HUES64 (cell line): ENCODE measurements at regions not wholly inside any gene's neighbourhood (a gene's known extent, or its start where the extent isn't known, plus 50 kb on each side); places are given as distances from the start of the nearest gene placed in this dataset.

Experiments used
- H3K27ac ChIP-seq: 2 replicates; pipeline ENCODE4 v1.7.0; 2013; ENCODE audit warnings: low read depth, low read length, inconsistent platforms
- H3K27me3 ChIP-seq: 2 replicates; pipeline ENCODE4 v1.6.1; 2013; ENCODE audit warnings: mild to moderate bottlenecking, low read length; ENCODE audit not compliant: insufficient read depth
- H3K36me3 ChIP-seq: 2 replicates; pipeline ENCODE4 v1.6.1; 2013; ENCODE audit warnings: mild to moderate bottlenecking, low read length; ENCODE audit not compliant: insufficient read depth
- H3K4me1 ChIP-seq: 2 replicates; pipeline ENCODE4 v1.6.1; 2013; ENCODE audit warnings: mild to moderate bottlenecking, low read length, moderate library complexity; ENCODE audit not compliant: insufficient read depth
- H3K4me3 ChIP-seq: 2 replicates; pipeline ENCODE4 v1.5.1; 2013; ENCODE audit warnings: mild to moderate bottlenecking, low read length, moderate library complexity
- H3K9ac ChIP-seq: 2 replicates; pipeline ENCODE4 v1.6.1; 2013; ENCODE audit warnings: mild to moderate bottlenecking, low read depth, low read length
- H3K9me3 ChIP-seq: 2 replicates; pipeline ENCODE4 v1.6.1; 2013; ENCODE audit warnings: low read depth, low read length; ENCODE audit not compliant: insufficient read depth
- WGBS: fragments of 150-250, 120-280 bp; methylation state at CpG from one replicate; pipeline ENCODE4 v1.1.7; 2013; ENCODE audit warnings: missing lambda C conversion rate; 5-methylcytosine and 5-hydroxymethylcytosine counted together

- H3K27me3 ChIP-seq, result no peaks in the 10 kb centered on the region
- H3K36me3 ChIP-seq, result no peaks in the 10 kb centered on the region
- H3K9ac ChIP-seq, result no peak overlapping the region
- WGBS, result 75% methylated on average over 2 of the region's 2 CpGs
- H3K4me1 ChIP-seq, result peaks cover 2% of the 10 kb centered on the region; the same call in 1 of the 2 replicates
- H3K27ac ChIP-seq, result no peak overlapping the region
- no peak overlapping the region for H3K4me3 ChIP-seq
- no peaks in the 10 kb centered on the region for H3K9me3 ChIP-seq
These were observed 158.5 kb downstream of the JCAD start for GRCh38 chr10:29900865-29901264.

GRCh38 chr10:29897999-29898716, 161.2 kb downstream of the JCAD start:
- Histone ChIP-seq H3K27me3 (no peaks in the 10 kb centered on the region), H3K4me1 (peaks cover 9% of the 10 kb centered on the region), H3K9me3 (peaks cover 4% of the 10 kb centered on the region; the same call in 1 of the 2 replicates), H3K36me3 (no peaks in the 10 kb centered on the region), H3K9ac (no peak overlapping the region), H3K4me3 (no peak overlapping the region), H3K27ac (no peak overlapping the region)
- WGBS, result 94% methylated on average over 6 of the region's 6 CpGs

GRCh38 chr10:29897430-29897829, 162.0 kb downstream of the JCAD start:
- 100% methylated on average over 2 of the region's 3 CpGs for whole genome bisulfite sequencing
- Histone ChIP-seq H3K9ac (no peak overlapping the region), H3K9me3 (peaks cover 4% of the 10 kb centered on the region; the same call in 1 of the 2 replicates), H3K27ac (no peak overlapping the region), H3K4me3 (no peak overlapping the region), H3K4me1 (peaks cover 9% of the 10 kb centered on the region), H3K27me3 (no peaks in the 10 kb centered on the region), H3K36me3 (no peaks in the 10 kb centered on the region)

GRCh38 chr10:29896053-29896452, 163.3 kb downstream of the JCAD start:
- WGBS, result 44% methylated on average over 2 of the region's 2 CpGs
- H3K4me1 ChIP-seq, result peaks cover 9% of the 10 kb centered on the region
- H3K36me3 ChIP-seq, result no peaks in the 10 kb centered on the region
- peaks cover 4% of the 10 kb centered on the region; the same call in 1 of the 2 replicates for H3K9me3 ChIP-seq
- H3K27ac ChIP-seq, result no peak overlapping the region
- no peak overlapping the region for H3K4me3 ChIP-seq
- H3K9ac ChIP-seq, result no peak overlapping the region
- H3K27me3 ChIP-seq, result no peaks in the 10 kb centered on the region

- Histone ChIP-seq H3K27me3 (no peaks in the 10 kb centered on the region), H3K27ac (no peak overlapping the region; the same call in 1 of the 2 replicates), H3K4me3 (no peak overlapping the region), H3K9me3 (peaks cover 4% of the 10 kb centered on the region; the same call in 1 of the 2 replicates), H3K4me1 (peaks cover 9% of the 10 kb centered on the region), H3K9ac (no peak overlapping the region), H3K36me3 (no peaks in the 10 kb centered on the region)
- WGBS, result 36% methylated on average over 6 of the region's 6 CpGs
These were observed 163.9 kb downstream of the JCAD start for GRCh38 chr10:29895456-29895855.

GRCh38 chr10:29888321-29888720, 171.1 kb downstream of the JCAD start:
- no peak overlapping the region for H3K27ac ChIP-seq
- H3K9ac ChIP-seq, result no peak overlapping the region
- no peaks in the 10 kb centered on the region for H3K4me1 ChIP-seq
- no peaks in the 10 kb centered on the region for H3K36me3 ChIP-seq
- H3K4me3 ChIP-seq, result no peak overlapping the region
- H3K27me3 ChIP-seq, result no peaks in the 10 kb centered on the region
- H3K9me3 ChIP-seq, result no peaks in the 10 kb centered on the region
- 95% methylated on average over 1 of the region's 1 CpG for WGBS

- Histone ChIP-seq H3K27ac (no peak overlapping the region), H3K9me3 (no peaks in the 10 kb centered on the region), H3K4me1 (no peaks in the 10 kb centered on the region), H3K9ac (no peak overlapping the region), H3K4me3 (no peak overlapping the region), H3K36me3 (no peaks in the 10 kb centered on the region), H3K27me3 (no peaks in the 10 kb centered on the region)
- WGBS, result 92% methylated on average over 3 of the region's 3 CpGs
These were observed 173.1 kb downstream of the JCAD start for GRCh38 chr10:29886299-29886698.

- Histone ChIP-seq H3K27me3 (no peaks in the 10 kb centered on the region), H3K9ac (no peak overlapping the region)
- 91% methylated on average over 3 of the region's 3 CpGs for WGBS
These were observed 176.2 kb downstream of the JCAD start for GRCh38 chr10:29883231-29883630.

GRCh38 chr10:29882766-29883165, 176.6 kb downstream of the JCAD start:
- H3K9me3 ChIP-seq, result no peaks in the 10 kb centered on the region
- no peak overlapping the region for H3K27ac ChIP-seq
- no peaks in the 10 kb centered on the region for H3K4me1 ChIP-seq
- no peak overlapping the region for H3K4me3 ChIP-seq
- no peaks in the 10 kb centered on the region for H3K36me3 ChIP-seq
- no peaks in the 10 kb centered on the region for H3K27me3 ChIP-seq
- no peak overlapping the region for H3K9ac ChIP-seq
- 94% methylated on average over 7 of the region's 7 CpGs for WGBS

More at GRCh38 chr10:29883231-29883630, 176.2 kb downstream of the JCAD start:
- H3K9me3 ChIP-seq, result no peaks in the 10 kb centered on the region
- no peak overlapping the region for H3K4me3 ChIP-seq
- H3K36me3 ChIP-seq, result no peaks in the 10 kb centered on the region
- no peaks in the 10 kb centered on the region for H3K4me1 ChIP-seq
- H3K27ac ChIP-seq, result no peak overlapping the region

- Histone ChIP-seq H3K9ac (no peak overlapping the region), H3K4me1 (no peaks in the 10 kb centered on the region), H3K27ac (no peak overlapping the region), H3K4me3 (no peak overlapping the region), H3K9me3 (no peaks in the 10 kb centered on the region), H3K27me3 (no peaks in the 10 kb centered on the region), H3K36me3 (no peaks in the 10 kb centered on the region)
- 93% methylated on average over 5 of the region's 5 CpGs for WGBS
These were observed 177.6 kb downstream of the JCAD start for GRCh38 chr10:29881811-29882210.

GRCh38 chr10:29881336-29881771, 178.0 kb downstream of the JCAD start:
- H3K36me3 ChIP-seq, result no peaks in the 10 kb centered on the region
- WGBS, result 96% methylated on average over 9 of the region's 9 CpGs
- no peaks in the 10 kb centered on the region for H3K4me1 ChIP-seq
- no peaks in the 10 kb centered on the region for H3K27me3 ChIP-seq
- no peaks in the 10 kb centered on the region for H3K9me3 ChIP-seq
- H3K9ac ChIP-seq, result no peak overlapping the region
- no peak overlapping the region for H3K4me3 ChIP-seq
- H3K27ac ChIP-seq, result no peak overlapping the region
